ENCODE measurements at regions not wholly inside any gene's neighbourhood (a gene's known extent, or its start where the extent isn't known, plus 50 kb on each side); places are given as distances from the start of the nearest gene placed in this dataset.

DNA sequence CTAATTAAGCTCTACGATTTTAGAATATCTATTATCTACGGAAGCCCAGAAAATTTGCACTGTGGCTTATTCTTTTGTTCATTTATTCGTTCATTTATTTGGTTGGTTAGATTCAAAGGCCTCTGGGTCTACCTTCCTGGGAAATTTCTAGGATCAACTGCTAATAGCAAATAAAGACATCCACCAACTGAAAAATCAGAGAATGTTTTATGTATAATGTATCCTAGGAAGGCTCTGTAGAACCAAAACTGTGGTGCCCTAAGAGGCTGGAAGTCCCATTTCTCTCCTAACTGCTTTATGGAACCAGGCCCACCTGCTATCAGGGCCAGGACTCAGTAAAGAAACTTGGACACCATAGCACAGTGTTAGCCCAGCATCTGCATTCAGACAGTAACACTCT lies 923.4 kb upstream of the AUTS2 start:
- intact Hi-C loops (cut with DNase I), result no loop called here
- Histone ChIP-seq H3K27me3 (no peaks in the 10 kb centered on the region), H3K4me3 (no peak overlapping the region), H3K27ac (no peak overlapping the region), H3K36me3 (no peaks in the 10 kb centered on the region), H3K9me3 (peaks cover 0 to 2% (median 0%) of the 10 kb centered on the region in 4 donors), H3K4me1 (no peaks in the 10 kb centered on the region)
- 86 to 94% methylated on average over 3 of the region's 3 CpGs for WGBS, 2 donors
- DNase-seq, result no peak
- TF ChIP-seq EP300 (IDR thresholded peaks at IDR 0.05) (no peak), POLR2AphosphoS5 (IDR thresholded peaks at IDR 0.05) (no peak)
- TF ChIP-seq, protein P1, sequence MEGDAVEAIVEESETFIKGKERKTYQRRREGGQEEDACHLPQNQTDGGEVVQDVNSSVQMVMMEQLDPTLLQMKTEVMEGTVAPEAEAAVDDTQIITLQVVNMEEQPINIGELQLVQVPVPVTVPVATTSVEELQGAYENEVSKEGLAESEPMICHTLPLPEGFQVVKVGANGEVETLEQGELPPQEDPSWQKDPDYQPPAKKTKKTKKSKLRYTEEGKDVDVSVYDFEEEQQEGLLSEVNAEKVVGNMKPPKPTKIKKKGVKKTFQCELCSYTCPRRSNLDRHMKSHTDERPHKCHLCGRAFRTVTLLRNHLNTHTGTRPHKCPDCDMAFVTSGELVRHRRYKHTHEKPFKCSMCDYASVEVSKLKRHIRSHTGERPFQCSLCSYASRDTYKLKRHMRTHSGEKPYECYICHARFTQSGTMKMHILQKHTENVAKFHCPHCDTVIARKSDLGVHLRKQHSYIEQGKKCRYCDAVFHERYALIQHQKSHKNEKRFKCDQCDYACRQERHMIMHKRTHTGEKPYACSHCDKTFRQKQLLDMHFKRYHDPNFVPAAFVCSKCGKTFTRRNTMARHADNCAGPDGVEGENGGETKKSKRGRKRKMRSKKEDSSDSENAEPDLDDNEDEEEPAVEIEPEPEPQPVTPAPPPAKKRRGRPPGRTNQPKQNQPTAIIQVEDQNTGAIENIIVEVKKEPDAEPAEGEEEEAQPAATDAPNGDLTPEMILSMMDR (IDR thresholded peaks at IDR 0.05), result no peak

DNA sequence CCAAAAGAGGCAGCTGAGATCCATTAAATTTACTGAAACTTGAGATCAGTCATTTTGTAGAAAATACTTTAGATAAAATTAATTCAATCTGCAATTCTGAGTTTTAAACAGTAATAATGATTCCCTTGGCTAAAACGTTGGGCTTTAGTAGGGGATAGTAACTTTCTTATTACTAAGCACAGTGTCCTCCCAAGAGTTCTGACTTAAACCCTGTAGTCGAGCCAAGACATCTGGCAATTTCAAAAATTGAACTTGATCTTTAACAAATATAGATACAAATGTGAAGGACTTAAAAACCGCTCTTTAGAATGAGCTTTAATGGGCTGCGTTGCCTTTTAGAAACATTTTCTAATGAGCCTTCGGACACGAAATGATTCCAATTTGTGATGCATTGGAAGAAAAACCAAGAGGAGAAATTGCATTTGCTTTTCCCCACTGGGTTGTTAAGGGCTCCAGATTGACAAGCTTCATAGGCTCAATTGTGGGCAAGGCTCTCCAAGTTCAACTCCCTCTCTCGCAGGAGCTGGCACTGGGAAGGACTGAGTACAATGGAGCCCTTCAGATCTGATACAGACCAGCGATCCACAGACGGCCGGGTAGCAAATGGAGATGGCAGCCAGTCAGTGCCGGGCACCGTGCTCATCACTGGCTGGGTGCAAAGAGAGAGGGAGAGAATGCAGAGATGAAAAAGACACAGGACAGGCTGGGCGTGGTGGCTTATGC lies 921.3 kb upstream of the AUTS2 start:
- TF ChIP-seq EP300 (IDR thresholded peaks at IDR 0.05) (no peak), POLR2A (IDR thresholded peaks at IDR 0.05) (no peak), POLR2AphosphoS5 (IDR thresholded peaks at IDR 0.05) (no peak)
- TF ChIP-seq, protein P1 (IDR thresholded peaks at IDR 0.05), result no peak
- Histone ChIP-seq H3K9me3 (peaks cover 0 to 2% (median 0%) of the 10 kb centered on the region in 4 donors), H3K4me1 (no peaks in the 10 kb centered on the region), H3K27me3 (no peaks in the 10 kb centered on the region), H3K36me3 (no peaks in the 10 kb centered on the region), H3K4me3 (no peak overlapping the region), H3K27ac (no peak overlapping the region)
- intact Hi-C loops (cut with DNase I), result no loop called here
- no peak for DNase-seq
- 84 to 85% methylated on average over 13 of the region's 13 CpGs for WGBS, 2 donors

DNA sequence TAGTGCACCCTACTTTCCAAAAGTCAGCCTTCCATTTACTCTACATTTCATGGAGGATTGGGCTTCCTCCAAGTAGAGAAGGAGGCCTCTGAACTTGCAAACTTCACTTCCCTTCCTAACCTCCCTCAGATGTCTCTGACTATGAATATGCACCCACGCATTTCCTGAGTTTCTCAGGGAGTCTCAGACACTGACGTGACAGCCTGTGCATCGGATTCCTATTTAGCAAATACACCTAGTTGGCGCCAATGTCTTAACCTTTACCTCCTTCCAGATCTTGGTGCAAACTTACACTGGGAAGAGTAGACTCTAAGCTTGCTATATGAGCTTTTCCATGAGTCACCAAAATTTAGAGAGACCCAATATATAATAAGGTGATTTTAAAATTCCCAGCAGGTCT lies 920.1 kb upstream of the AUTS2 start:
- WGBS, 2 donors, result 85 to 86% methylated on average over 4 of the region's 4 CpGs
- H3K27ac ChIP-seq, result no peak overlapping the region
- TF ChIP-seq POLR2AphosphoS5 (IDR thresholded peaks at IDR 0.05), result no peak
- TF ChIP-seq, protein P1 (IDR thresholded peaks at IDR 0.05), result no peak
- no peak for TF ChIP-seq POLR2A (IDR thresholded peaks at IDR 0.05)
- TF ChIP-seq EP300 (IDR thresholded peaks at IDR 0.05), result no peak
- peaks cover 0 to 7% (median 2%) of the 10 kb centered on the region in 4 donors for H3K4me1 ChIP-seq
- peaks cover 0 to 2% (median 0%) of the 10 kb centered on the region in 4 donors for H3K9me3 ChIP-seq
- H3K36me3 ChIP-seq, result no peaks in the 10 kb centered on the region
- no peak overlapping the region for H3K4me3 ChIP-seq
- no peaks in the 10 kb centered on the region for H3K27me3 ChIP-seq
- no peak for DNase-seq
- intact Hi-C loops (cut with DNase I), result no loop called here

DNA sequence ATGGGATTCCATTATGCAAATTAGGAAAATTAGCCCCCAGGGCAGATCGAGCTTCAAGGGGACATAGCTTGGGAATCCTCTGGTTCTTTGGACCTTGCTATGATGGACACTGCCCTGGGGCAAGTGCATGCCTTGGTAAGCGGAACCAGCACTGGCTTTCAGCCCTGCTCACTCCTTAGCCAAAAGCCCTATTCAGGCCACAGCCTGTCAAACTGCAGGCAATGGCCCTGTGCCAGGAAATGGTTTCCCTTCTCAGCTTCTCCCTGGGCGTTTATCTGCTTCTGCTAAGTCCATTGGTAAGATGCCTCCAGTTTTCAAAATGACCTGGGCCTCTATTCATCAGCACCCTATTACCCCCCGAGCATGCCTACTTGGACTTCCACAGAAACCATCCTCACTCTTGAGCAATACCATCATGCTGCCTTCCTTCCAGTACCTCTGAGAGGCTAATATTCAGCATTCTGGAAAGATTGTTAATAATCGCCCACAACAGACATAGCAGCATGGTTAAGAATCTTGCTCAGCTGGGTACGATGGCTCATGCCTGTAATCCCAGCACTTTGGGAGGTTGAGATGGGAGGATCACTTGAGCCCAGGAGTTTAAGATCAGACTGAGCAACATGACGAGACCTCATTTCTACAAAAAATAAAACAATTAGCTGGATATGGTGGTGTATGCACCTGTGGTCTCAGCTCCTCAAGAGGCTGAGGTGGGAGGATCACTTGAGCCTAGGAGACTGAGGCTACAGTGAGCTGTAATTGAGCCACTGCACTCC lies 918.6 kb upstream of the AUTS2 start:
- DNase-seq, result no peak
- Histone ChIP-seq H3K9me3 (no peaks in the 10 kb centered on the region), H3K4me1 (peaks cover 0 to 8% (median 2%) of the 10 kb centered on the region in 4 donors), H3K27ac (no peak overlapping the region), H3K36me3 (no peaks in the 10 kb centered on the region), H3K27me3 (no peaks in the 10 kb centered on the region), H3K4me3 (no peak overlapping the region)
- TF ChIP-seq POLR2AphosphoS5 (IDR thresholded peaks at IDR 0.05) (no peak), EP300 (IDR thresholded peaks at IDR 0.05) (no peak), POLR2A (IDR thresholded peaks at IDR 0.05) (no peak)
- TF ChIP-seq, protein P1 (IDR thresholded peaks at IDR 0.05), result no peak
- WGBS, 2 donors, result 71 to 84% methylated on average over 7 of the region's 7 CpGs
- intact Hi-C loops (cut with DNase I), result no loop called here
